ENCODE measurements at regions not wholly inside any gene's neighbourhood (a gene's known extent, or its start where the extent isn't known, plus 50 kb on each side); places are given as distances from the start of the nearest gene placed in this dataset.

GRCh38 chr2:71757351-71757750 lies 304.0 kb downstream of the DYSF start:
- H2AFZ ChIP-seq (replicated peaks) = no peak overlapping the region
- H3K79me2 ChIP-seq (ENCODE audit: low read depth) = no peaks in the 10 kb centered on the region
- no peaks in the 10 kb centered on the region for H4K20me1 ChIP-seq (ENCODE audit: low read depth)
- no peak overlapping the region for H3K27ac Mint-ChIP-seq
- H3K27me3 ChIP-seq = no peaks in the 10 kb centered on the region
- H3K4me1 ChIP-seq = no peaks in the 10 kb centered on the region
- H3K36me3 Mint-ChIP-seq = no peaks in the 10 kb centered on the region
- no peak overlapping the region for H3K4me3 ChIP-seq
- no peak overlapping the region for H3K9ac ChIP-seq
- DNase-seq (ENCODE audit: low spot score) = no peak
- H3K27me3 Mint-ChIP-seq (ENCODE audit: insufficient read depth, low read depth) = peaks cover 2% of the 10 kb centered on the region
- no peak overlapping the region for H3K27ac ChIP-seq
- H3K4me3 Mint-ChIP-seq = no peak overlapping the region
- H3K4me1 Mint-ChIP-seq = peaks cover 5% of the 10 kb centered on the region
- no peaks in the 10 kb centered on the region for H3F3A ChIP-seq (ENCODE audit: low read depth)
- no peak overlapping the region for H3K4me2 ChIP-seq
- TF ChIP-seq EZH2phosphoT487 (IDR thresholded peaks at IDR 0.05) (no peak), CTCF (IDR thresholded peaks at IDR 0.05) (no peak), EZH2 (IDR thresholded peaks at IDR 0.05) (no peak)
- no peaks in the 10 kb centered on the region for H3K9me3 Mint-ChIP-seq
- no peaks in the 10 kb centered on the region for H3K9me3 ChIP-seq (ENCODE audit: low read depth)
- H3K36me3 ChIP-seq = no peaks in the 10 kb centered on the region

GRCh38 chr2:71756280-71756906 lies 303.0 kb downstream of the DYSF start:
- H3K27me3 ChIP-seq = no peaks in the 10 kb centered on the region
- TF ChIP-seq CTCF (IDR thresholded peaks at IDR 0.05) (no peak), EZH2phosphoT487 (IDR thresholded peaks at IDR 0.05) (no peak), EZH2 (IDR thresholded peaks at IDR 0.05) (no peak)
- no peaks in the 10 kb centered on the region for H3K36me3 ChIP-seq
- H3K27me3 Mint-ChIP-seq (ENCODE audit: insufficient read depth, low read depth) = peaks cover 2% of the 10 kb centered on the region
- no peak overlapping the region for H3K27ac ChIP-seq
- no peaks in the 10 kb centered on the region for H3K9me3 Mint-ChIP-seq
- H4K20me1 ChIP-seq (ENCODE audit: low read depth) = no peaks in the 10 kb centered on the region
- H3K9me3 ChIP-seq (ENCODE audit: low read depth) = no peaks in the 10 kb centered on the region
- DNase-seq (ENCODE audit: low spot score) = no peak
- H2AFZ ChIP-seq (replicated peaks) = no peak overlapping the region
- no peak overlapping the region for H3K4me2 ChIP-seq
- H3K4me3 ChIP-seq = no peak overlapping the region
- no peaks in the 10 kb centered on the region for H3K79me2 ChIP-seq (ENCODE audit: low read depth)
- H3F3A ChIP-seq (ENCODE audit: low read depth) = no peaks in the 10 kb centered on the region
- peaks cover 5% of the 10 kb centered on the region for H3K4me1 Mint-ChIP-seq
- no peaks in the 10 kb centered on the region for H3K36me3 Mint-ChIP-seq
- no peak overlapping the region for H3K27ac Mint-ChIP-seq
- H3K9ac ChIP-seq = no peak overlapping the region
- H3K4me3 Mint-ChIP-seq = no peak overlapping the region
- no peaks in the 10 kb centered on the region for H3K4me1 ChIP-seq

GRCh38 chr2:71751590-71751989 lies 298.2 kb downstream of the DYSF start:
- Histone ChIP-seq H3K36me3 (no peaks in the 10 kb centered on the region), H3K4me3 (no peak overlapping the region), H3K27me3 (no peaks in the 10 kb centered on the region), H3K4me1 (no peaks in the 10 kb centered on the region), H2AFZ (replicated peaks) (no peak overlapping the region), H3K4me2 (no peak overlapping the region), H3K27ac (no peak overlapping the region), H4K20me1 (ENCODE audit: low read depth) (no peaks in the 10 kb centered on the region), H3K9ac (no peak overlapping the region), H3F3A (ENCODE audit: low read depth) (no peaks in the 10 kb centered on the region), H3K79me2 (ENCODE audit: low read depth) (no peaks in the 10 kb centered on the region), H3K9me3 (ENCODE audit: low read depth) (no peaks in the 10 kb centered on the region)
- no peak for DNase-seq (ENCODE audit: low spot score)
- peaks cover 6% of the 10 kb centered on the region for H3K27me3 Mint-ChIP-seq (ENCODE audit: insufficient read depth, low read depth)
- peaks cover 24% of the 10 kb centered on the region for H3K4me1 Mint-ChIP-seq
- TF ChIP-seq CTCF (IDR thresholded peaks at IDR 0.05) = no peak
- no peak for TF ChIP-seq EZH2 (IDR thresholded peaks at IDR 0.05)
- TF ChIP-seq EZH2phosphoT487 (IDR thresholded peaks at IDR 0.05) = no peak
- H3K4me3 Mint-ChIP-seq = no peak overlapping the region
- H3K9me3 Mint-ChIP-seq = peaks cover 2% of the 10 kb centered on the region
- H3K27ac Mint-ChIP-seq = no peak overlapping the region
- H3K36me3 Mint-ChIP-seq = no peaks in the 10 kb centered on the region

Data from neural progenitor cell (in vitro differentiated cells).